GM18873 (cell line): ENCODE measurements at regions not wholly inside any gene's neighbourhood (a gene's known extent, or its start where the extent isn't known, plus 50 kb on each side); places are given as distances from the start of the nearest gene placed in this dataset.
"Not testable (repeated sequence)": the region's sequence is repeated elsewhere in the genome, so short reads cannot be mapped to it uniquely, and the experiment has no call there.

Experiments
- ATAC-seq: cut with Tn5 transposase; IDR thresholded peaks from one replicate; pipeline ENCODE4 v1.9.1; 2021; ENCODE audit warnings: mild to moderate bottlenecking, moderate library complexity, moderate number of reproducible peaks; ENCODE audit not compliant: unreplicated experiment, low FRiP score

- no peak for ATAC-seq
Observed at GRCh38 chr1:238604357-238604756, 713.6 kb upstream of the ZP4 start.

GRCh38 chr1:238601604-238602003 lies 710.9 kb upstream of the ZP4 start:
- not testable (repeated sequence) for ATAC-seq

GRCh38 chr1:238596703-238597102 lies 706.0 kb upstream of the ZP4 start:
- ATAC-seq: no peak

GRCh38 chr1:238592621-238593020 lies 701.9 kb upstream of the ZP4 start:
- no peak for ATAC-seq

- ATAC-seq: no peak
Observed at GRCh38 chr1:238589843-238590435, 699.2 kb upstream of the ZP4 start.

GRCh38 chr1:238582816-238583215 lies 692.1 kb upstream of the ZP4 start:
- ATAC-seq: no peak

- ATAC-seq: no peak
Observed at GRCh38 chr1:238581332-238581731, 690.6 kb upstream of the ZP4 start.

- ATAC-seq: no peak
Observed at GRCh38 chr1:238568735-238569134, 678.0 kb upstream of the ZP4 start.

- no peak for ATAC-seq
Observed at GRCh38 chr1:238562341-238562740, 671.6 kb upstream of the ZP4 start.

- ATAC-seq: no peak
Observed at GRCh38 chr1:238558746-238559145, 668.0 kb upstream of the ZP4 start.

GRCh38 chr1:238558156-238558555 lies 667.4 kb upstream of the ZP4 start:
- no peak for ATAC-seq

- no peak for ATAC-seq
Observed at GRCh38 chr1:238552271-238552670, 661.5 kb upstream of the ZP4 start.

GRCh38 chr1:238549137-238549536 lies 658.4 kb upstream of the ZP4 start:
- no peak for ATAC-seq

- no peak for ATAC-seq
Observed at GRCh38 chr1:238546118-238546517, 655.4 kb upstream of the ZP4 start.

- ATAC-seq: no peak
Observed at GRCh38 chr1:238537641-238538040, 646.9 kb upstream of the ZP4 start.

GRCh38 chr1:238530209-238530851 lies 639.6 kb upstream of the ZP4 start:
- ATAC-seq: no peak

GRCh38 chr1:238517711-238518110 lies 627.0 kb upstream of the ZP4 start:
- ATAC-seq: no peak

GRCh38 chr1:238501290-238501689 lies 610.6 kb upstream of the ZP4 start:
- no peak for ATAC-seq

- ATAC-seq: no peak
Observed at GRCh38 chr1:238499021-238499420, 608.3 kb upstream of the ZP4 start.

- no peak for ATAC-seq
Observed at GRCh38 chr1:238492271-238492670, 601.5 kb upstream of the ZP4 start.

GRCh38 chr1:238491265-238491664 lies 600.5 kb upstream of the ZP4 start:
- ATAC-seq: no peak

GRCh38 chr1:238489006-238489405 lies 598.3 kb upstream of the ZP4 start:
- no peak for ATAC-seq
